ENCODE measurements at regions not wholly inside any gene's neighbourhood (a gene's known extent, or its start where the extent isn't known, plus 50 kb on each side); places are given as distances from the start of the nearest gene placed in this dataset.

GRCh38 chr22:48719978-48720661 lies 1107.6 kb downstream of the BRD1 start:
- TF ChIP-seq CTCF (IDR thresholded peaks at IDR 0.05; ENCODE audit: low read depth, low read length) (peak; percentile 15), POLR2A (IDR thresholded peaks at IDR 0.05; ENCODE audit: extremely low read depth, insufficient read length) (no peak)

All from NB4 (cell line).